Thoracic aorta (tissue), 2 donors: ENCODE measurements at regions not wholly inside any gene's neighbourhood (a gene's known extent, or its start where the extent isn't known, plus 50 kb on each side); places are given as distances from the start of the nearest gene placed in this dataset.
"Not testable (repeated sequence)": the region's sequence is repeated elsewhere in the genome, so short reads cannot be mapped to it uniquely, and the experiment has no call there.

Source experiments
- ATAC-seq: fragments of 150-250 bp; one replicate; pipeline ENCODE4 v1.8.0; 2017; ENCODE audit warnings: low read depth; ENCODE audit not compliant: insufficient number of reproducible peaks, low FRiP score
- DNase-seq: peaks from one replicate; pipeline ENCODE4 v3.0.0-alpha.2; 2020; ENCODE audit warnings: low spot score
- H3K27ac ChIP-seq, 2 donors: fragments of 200-600 bp; sonication (generic); 1 replicate in 1 of 2; 2 replicates in 1 of 2; pipeline ENCODE4 v1.5.1; 2016; ENCODE audit warnings: mild to moderate bottlenecking in 2 of 2, moderate library complexity in 2 of 2
- H3K27me3 ChIP-seq: fragments of 200-600 bp; sonication (generic); replicated peaks from 2 replicates; pipeline ENCODE4 v1.6.0; 2016; ENCODE audit warnings: mild to moderate bottlenecking; ENCODE audit not compliant: insufficient read depth
- H3K36me3 ChIP-seq: fragments of 200-600 bp; sonication (generic); one replicate; pipeline ENCODE4 v1.5.1; 2016
- H3K4me1 ChIP-seq, 2 donors: fragments of 200-600 bp; sonication (generic); 1 replicate in 1 of 2; 2 replicates in 1 of 2; pipeline versions ENCODE4 v1.5.1 to v1.6.0; 2016; ENCODE audit warnings: low read depth in 2 of 2, mild to moderate bottlenecking in 1 of 2; ENCODE audit not compliant: control insufficient read depth in 1 of 2
- H3K4me3 ChIP-seq: fragments of 200-600 bp; sonication (generic); 2 replicates; pipeline ENCODE4 v1.5.1; 2016; ENCODE audit warnings: mild to moderate bottlenecking
- H3K9me3 ChIP-seq: fragments of 200-600 bp; sonication (generic); 2 replicates; pipeline ENCODE4 v1.5.1; 2016
- CTCF ChIP-seq: fragments of 200-600 bp; sonication (generic); IDR thresholded peaks from one replicate; pipeline ENCODE4 v1.5.1; 2019; ENCODE audit warnings: antibody characterized with exemption

- no peak for TF ChIP-seq CTCF
Measured at GRCh38 chr11:28899706-28900105, 791.5 kb downstream of the METTL15 start.

GRCh38 chr11:28890601-28891040 is 782.4 kb downstream of the METTL15 start:
- not testable (repeated sequence) for H3K36me3 ChIP-seq, H3K4me1 ChIP-seq, ATAC-seq, H3K27me3 ChIP-seq, H3K4me3 ChIP-seq, H3K9me3 ChIP-seq, DNase-seq, H3K27ac ChIP-seq

More at GRCh38 chr11:28899706-28900105, 791.5 kb downstream of the METTL15 start:
- Histone ChIP-seq H3K4me1 (no peaks in the 10 kb centered on the region), H3K27me3 (no peaks in the 10 kb centered on the region), H3K4me3 (no peak overlapping the region), H3K9me3 (no peaks in the 10 kb centered on the region), H3K36me3 (no peaks in the 10 kb centered on the region), H3K27ac (no peak overlapping the region)
- ATAC-seq (no peak), DNase-seq (no peak)

GRCh38 chr11:28887681-28888080 is 779.5 kb downstream of the METTL15 start:
- no peak for TF ChIP-seq CTCF
- Histone ChIP-seq H3K36me3 (no peaks in the 10 kb centered on the region), H3K9me3 (no peaks in the 10 kb centered on the region), H3K27ac (no peak overlapping the region), H3K27me3 (no peaks in the 10 kb centered on the region), H3K4me3 (no peak overlapping the region), H3K4me1 (no peaks in the 10 kb centered on the region)
- ATAC-seq (no peak), DNase-seq (no peak)

- Histone ChIP-seq H3K4me1 (no peaks in the 10 kb centered on the region), H3K4me3 (no peak overlapping the region), H3K27ac (no peak overlapping the region), H3K9me3 (no peaks in the 10 kb centered on the region), H3K27me3 (no peaks in the 10 kb centered on the region), H3K36me3 (no peaks in the 10 kb centered on the region)
- no peak for TF ChIP-seq CTCF
- ATAC-seq: no peak
- no peak for DNase-seq
Measured at GRCh38 chr11:28879869-28880268, 771.7 kb downstream of the METTL15 start.

- H3K4me3 ChIP-seq: no peak overlapping the region
- no peak overlapping the region for H3K27ac ChIP-seq
- no peaks in the 10 kb centered on the region for H3K9me3 ChIP-seq
- no peaks in the 10 kb centered on the region for H3K4me1 ChIP-seq
- ATAC-seq (no peak), DNase-seq (no peak)
- TF ChIP-seq CTCF: no peak
- H3K27me3 ChIP-seq: no peaks in the 10 kb centered on the region
- H3K36me3 ChIP-seq: no peaks in the 10 kb centered on the region
Measured at GRCh38 chr11:28878025-28878424, 769.8 kb downstream of the METTL15 start.

GRCh38 chr11:28877340-28877739 is 769.2 kb downstream of the METTL15 start:
- no peaks in the 10 kb centered on the region for H3K4me1 ChIP-seq
- no peaks in the 10 kb centered on the region for H3K9me3 ChIP-seq
- H3K27ac ChIP-seq: no peak overlapping the region
- ATAC-seq (no peak), DNase-seq (no peak)
- no peak overlapping the region for H3K4me3 ChIP-seq
- H3K27me3 ChIP-seq: no peaks in the 10 kb centered on the region
- no peaks in the 10 kb centered on the region for H3K36me3 ChIP-seq
- no peak for TF ChIP-seq CTCF
